ENCODE measurements at regions not wholly inside any gene's neighbourhood (a gene's known extent, or its start where the extent isn't known, plus 50 kb on each side); places are given as distances from the start of the nearest gene placed in this dataset.
"Not testable (repeated sequence)": the region's sequence is repeated elsewhere in the genome, so short reads cannot be mapped to it uniquely, and the experiment has no call there.

DNA sequence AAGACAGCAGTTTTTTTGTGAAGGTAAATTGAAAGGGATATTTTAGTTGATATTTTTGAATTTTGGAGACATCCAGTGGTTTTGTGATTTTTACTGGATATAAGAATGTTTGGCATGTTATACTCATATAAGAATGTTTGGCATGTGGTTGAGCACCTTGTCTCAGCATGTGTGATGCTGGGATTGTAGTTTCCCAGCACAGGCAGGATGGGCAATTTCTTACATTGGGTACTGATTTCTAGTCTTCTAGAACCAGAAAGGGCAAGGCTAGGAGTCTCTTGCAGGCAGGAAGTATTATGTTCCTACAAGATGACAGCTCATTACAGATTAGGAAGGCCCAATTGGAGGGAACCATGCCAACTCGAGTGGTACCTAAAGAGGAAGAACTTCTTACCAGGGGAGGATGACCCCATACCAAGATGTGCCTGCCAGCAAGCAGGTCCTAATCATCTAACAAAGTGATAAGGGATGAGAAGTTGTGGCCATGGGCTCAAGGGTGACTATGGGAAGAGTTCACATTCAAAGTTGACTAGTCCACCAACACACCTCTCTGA, 377.8 kb downstream of the UTRN start:
- DNase-seq: no peak

DNA sequence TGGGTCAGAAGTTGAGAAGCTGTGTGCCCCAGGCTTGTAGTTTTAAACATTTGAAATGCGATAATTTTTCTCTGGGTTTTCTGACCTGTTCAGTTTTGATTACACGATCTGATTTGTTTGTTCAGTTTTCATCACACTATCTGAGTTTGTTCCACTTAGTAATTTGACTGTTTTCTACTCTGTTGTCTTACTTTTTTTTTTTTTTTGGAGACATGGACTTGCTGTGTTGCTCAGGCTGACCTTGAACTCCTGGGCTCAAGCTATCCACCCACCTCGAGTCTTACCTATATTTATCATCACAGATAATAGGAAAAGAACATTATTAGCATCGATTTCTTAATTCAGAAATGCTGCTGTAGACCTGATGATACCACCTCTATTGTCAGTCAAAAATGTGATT, 379.1 kb downstream of the UTRN start:
- DNase-seq: no peak

DNA sequence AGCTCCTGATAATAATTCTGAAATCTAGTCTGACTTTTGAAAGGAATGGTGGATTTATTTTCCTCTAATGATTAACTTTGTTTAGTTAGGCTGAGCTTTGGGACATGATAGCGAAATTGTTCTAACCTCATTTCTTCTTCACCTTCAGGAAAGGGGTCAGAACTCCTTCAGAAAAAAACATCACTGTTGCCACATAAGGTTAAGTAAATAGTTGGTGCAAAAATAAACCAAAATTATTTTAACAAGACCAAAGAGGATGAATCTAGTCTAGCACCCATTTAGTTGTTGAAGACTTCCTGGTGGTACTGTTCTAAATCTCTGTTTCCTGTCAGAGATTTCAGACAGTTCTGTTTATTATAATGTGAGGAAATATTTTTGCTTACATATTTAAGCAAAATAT, 379.8 kb downstream of the UTRN start:
- DNase-seq: no peak

GRCh38 chr6:144665932-144666450, 380.9 kb downstream of the UTRN start:
- DNase-seq: no peak

DNA sequence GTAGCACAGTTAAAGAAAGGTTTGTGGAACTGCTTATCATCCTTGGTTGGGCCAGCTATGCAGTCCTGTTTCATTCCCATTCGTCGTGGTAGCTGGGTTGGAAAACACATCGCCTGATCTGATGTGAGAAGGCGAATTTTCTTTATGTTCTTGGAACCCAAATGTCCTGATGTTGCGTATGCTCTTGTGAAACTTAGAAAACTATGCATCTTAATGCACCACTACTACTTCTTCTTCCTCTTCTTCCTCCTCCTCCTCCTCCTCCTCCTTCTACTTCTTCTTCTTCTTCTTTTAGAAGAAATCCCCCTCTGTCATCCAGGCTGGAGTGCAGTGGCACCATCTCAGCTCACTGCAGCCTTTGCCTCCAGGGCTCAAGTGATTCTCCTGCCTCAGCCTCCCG, 381.6 kb downstream of the UTRN start:
- DNase-seq: no peak

GRCh38 chr6:144667532-144668503, 382.7 kb downstream of the UTRN start:
- no peak for DNase-seq

- not testable (repeated sequence) for DNase-seq
Measured at GRCh38 chr6:144670259-144670658, 385.1 kb downstream of the UTRN start.

DNA sequence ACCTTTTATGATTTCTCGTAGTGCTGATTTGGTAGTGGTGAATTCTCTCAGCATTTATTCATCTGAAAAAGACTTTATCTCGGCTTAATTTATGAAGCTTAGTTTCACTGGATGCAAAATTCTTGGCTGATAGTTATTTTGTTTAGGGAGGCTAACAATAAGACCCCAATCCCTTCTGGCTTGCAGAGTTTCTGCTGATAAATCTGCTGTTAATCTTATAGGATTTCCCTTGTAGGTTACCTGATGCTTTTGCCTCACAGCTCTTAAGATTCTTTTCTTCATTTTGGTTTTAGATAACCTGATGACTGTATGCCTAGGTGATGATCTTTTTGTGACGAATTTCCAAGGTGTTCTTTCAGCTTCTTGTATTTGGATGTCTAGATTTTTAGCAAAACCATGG, 388.7 kb downstream of the UTRN start:
- DNase-seq: no peak

DNA sequence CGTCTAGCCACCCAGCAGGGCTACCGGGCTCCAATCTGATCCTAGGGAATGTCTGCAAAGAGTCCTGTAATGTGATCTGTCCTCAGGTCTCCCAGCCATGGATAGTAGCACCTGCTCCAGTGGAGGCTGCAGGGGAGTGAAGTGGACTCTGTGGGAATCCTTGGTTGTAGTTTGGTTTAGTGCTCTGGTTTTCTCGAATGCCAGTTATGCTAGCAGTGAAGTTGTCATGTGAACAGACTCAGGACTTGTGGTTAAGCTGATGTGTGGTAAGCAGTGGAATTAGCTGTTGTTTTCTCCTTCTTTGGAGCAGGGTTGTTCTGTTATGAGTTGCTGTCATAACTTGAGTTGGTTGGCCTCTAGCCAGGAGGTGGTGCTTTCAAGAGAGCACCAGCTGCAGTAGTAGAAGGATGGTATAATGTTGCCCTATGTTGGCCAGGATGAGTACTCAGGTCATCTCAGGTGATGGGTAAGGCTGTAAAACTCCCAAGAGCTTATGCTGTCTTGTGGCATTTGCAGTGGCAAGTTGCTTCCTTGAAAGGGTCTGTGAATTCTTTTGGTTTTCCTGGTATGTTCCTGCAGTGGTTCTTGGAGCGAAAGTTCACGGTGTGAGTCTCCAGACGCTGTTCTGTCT, 390.2 kb downstream of the UTRN start:
- no peak for DNase-seq

DNA sequence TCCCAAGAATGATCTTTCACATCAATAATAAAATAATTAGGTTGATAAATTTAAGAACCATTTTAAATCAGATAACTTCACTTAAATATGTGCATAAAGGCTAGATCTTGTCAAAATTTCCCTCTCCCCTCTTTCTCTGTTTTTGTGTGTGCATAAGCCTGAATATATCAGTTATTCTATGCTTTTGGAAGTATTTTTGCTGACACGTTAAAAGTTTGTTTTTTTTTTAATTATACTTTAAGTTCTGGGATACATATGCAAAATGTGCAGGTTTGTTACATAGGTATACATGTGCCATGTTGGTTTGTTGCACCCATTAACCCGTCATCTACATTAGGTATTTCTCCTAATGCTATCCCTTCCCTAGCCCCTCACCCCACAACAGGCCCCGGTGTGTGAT, 391.2 kb downstream of the UTRN start:
- DNase-seq: not testable (repeated sequence)

- not testable (repeated sequence) for DNase-seq
Measured at GRCh38 chr6:144677263-144677662, 392.1 kb downstream of the UTRN start.

GRCh38 chr6:144678844-144679243, 393.7 kb downstream of the UTRN start:
- DNase-seq: no peak

- no peak for DNase-seq
Measured at GRCh38 chr6:144681334-144681733, 396.2 kb downstream of the UTRN start.

DNA sequence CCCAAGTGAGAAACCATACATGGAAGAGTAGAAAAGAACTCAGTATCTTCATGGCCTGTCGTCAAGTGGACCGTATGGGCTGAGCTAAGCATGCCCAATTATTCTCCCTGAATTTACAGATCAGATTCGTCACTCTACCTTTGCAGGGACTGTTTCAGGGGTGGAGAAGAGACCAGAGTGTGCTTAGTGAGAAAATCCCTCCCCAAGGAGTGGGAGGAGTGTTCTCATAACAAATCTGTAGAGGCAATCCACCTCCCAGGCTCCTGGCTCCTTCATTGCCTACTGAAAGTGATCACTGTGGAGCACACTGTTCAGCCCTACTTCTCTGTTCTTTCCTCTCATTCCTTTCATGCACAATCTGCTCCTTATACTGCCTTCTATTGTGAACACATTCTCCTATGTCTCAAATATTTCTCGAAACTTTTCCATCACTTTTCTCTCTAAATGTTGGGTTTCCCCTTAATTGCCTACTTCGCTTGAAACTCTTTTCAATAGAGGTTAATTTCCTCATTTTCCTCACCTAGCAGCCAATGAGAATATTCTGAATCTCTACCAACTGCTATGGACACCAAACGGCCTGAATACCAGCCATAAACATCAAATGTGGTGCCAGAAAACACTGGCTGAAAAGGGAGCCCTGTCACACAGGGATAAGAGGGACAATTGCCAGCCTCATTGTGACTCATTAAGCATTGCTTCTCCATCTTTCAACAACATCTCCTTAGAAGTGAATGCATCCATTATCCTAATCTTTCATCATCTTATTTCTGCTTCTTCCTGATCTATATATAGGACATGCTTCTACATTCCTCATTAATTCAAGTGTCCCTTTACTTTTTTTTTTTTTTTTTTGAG, 398.3 kb downstream of the UTRN start:
- no peak for DNase-seq

- DNase-seq: no peak
Measured at GRCh38 chr6:144688713-144689112, 403.6 kb downstream of the UTRN start.

GRCh38 chr6:144689503-144690040, 404.4 kb downstream of the UTRN start:
- no peak for DNase-seq

DNA sequence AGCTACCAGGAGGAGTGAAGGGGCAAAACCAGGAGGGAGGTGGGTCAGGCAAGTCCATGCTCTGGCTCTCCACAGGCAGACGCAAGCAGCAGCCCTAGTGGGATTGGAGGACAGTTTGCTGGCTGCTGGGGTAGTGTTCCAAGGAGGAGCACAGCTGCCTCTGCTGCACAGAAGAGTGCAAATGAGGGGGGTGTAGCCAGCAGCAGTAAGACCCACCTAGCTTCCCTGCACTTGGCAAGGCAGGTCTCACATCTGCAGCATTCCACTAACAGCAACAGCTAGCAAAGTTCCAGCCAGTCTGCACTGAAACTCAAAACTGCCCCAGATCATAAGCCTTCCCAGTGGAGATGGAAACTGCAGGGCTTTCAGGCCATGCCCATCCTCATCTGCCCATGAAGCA, 405.0 kb downstream of the UTRN start:
- no peak for DNase-seq

DNA sequence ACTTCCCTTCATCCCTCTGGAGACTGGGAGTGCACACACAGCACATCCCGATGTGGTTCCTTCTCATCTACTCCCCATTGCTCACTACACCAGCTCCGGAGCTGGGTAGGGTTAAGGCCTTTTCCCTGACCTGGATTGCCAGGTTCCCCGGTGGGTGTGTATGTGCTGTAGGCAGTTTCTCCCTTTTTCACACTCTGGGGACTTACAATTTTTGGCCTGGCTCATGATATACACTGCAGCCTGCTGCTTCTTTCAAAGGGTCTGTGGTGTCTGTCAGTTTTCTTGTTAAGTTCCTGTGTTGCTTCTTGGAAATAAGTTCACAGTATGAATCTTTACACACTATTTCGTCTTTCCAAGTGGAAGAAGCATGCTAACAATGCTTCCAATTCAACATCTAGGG, 405.5 kb downstream of the UTRN start:
- DNase-seq: no peak

- not testable (repeated sequence) for DNase-seq
Measured at GRCh38 chr6:144692050-144692449, 406.9 kb downstream of the UTRN start.

GRCh38 chr6:144695858-144696533, 410.9 kb downstream of the UTRN start:
- DNase-seq: no peak

- no peak for DNase-seq
Measured at GRCh38 chr6:144696610-144697368, 411.7 kb downstream of the UTRN start.
